ENCODE measurements at regions not wholly inside any gene's neighbourhood (a gene's known extent, or its start where the extent isn't known, plus 50 kb on each side); places are given as distances from the start of the nearest gene placed in this dataset.

GRCh38 chr1:170470121-170470520, 61.8 kb upstream of the GORAB start:
- DNase-seq = no peak

GRCh38 chr1:170471398-170472053, 60.4 kb upstream of the GORAB start:
- no peak for DNase-seq

GRCh38 chr1:170481000-170481399, 51.0 kb upstream of the GORAB start:
- no peak for DNase-seq
